NOMO-1 treated with dmso at 0.1 percent for 144 hours (cell line): ENCODE measurements at regions not wholly inside any gene's neighbourhood (a gene's known extent, or its start where the extent isn't known, plus 50 kb on each side); places are given as distances from the start of the nearest gene placed in this dataset.

Source experiments
- DNase-seq: peaks from one replicate; lab custom pipeline; 2025; ENCODE audit not compliant: unreplicated experiment; lab: John Stamatoyannopoulos, UW

DNA sequence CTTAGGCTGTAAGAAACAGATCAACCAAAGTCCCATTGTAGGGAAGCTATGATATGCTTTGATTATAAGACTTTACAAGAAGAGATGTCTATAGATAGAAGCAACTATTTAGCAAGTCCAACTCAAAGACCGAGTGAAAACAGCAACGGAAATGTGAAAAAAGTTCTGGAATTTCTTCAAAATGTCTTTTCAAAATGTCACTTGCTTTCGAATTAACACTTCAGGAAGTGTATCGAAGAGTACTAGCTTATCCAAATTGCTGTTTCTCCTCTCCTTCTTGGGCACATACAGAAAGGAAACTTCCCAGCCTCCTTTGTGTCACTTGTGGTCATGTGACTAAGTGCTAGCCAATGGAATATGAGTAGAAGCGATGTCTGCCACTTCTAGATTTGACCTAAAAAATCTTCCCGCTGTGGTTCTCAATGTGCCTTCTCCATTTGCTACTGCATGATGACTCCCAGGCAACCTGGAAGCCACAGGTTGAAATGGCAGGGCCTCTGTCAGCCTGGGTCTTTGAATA, 89.9 kb downstream of the TSEN15 start:
- DNase-seq, result no peak

DNA sequence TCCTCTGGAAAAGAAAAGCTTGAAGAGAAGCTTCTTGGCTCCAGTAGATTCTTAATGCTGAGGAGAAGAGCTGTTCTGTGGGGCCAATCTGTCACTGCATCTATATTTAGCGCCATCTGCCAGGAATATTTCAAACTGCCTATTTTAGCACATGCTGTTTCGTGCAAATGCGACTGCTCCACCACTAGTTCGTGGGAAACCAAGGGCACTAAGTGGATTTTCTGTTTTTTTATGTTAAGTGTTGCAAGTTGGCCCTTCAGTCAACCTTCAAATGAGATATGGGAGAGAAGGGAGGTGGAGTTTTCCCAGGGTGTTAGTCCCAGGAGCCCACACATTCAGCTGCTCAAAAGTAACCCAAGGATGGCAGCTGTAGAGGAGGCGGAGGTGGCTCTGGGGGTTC, 91.9 kb downstream of the TSEN15 start:
- DNase-seq, result no peak

DNA sequence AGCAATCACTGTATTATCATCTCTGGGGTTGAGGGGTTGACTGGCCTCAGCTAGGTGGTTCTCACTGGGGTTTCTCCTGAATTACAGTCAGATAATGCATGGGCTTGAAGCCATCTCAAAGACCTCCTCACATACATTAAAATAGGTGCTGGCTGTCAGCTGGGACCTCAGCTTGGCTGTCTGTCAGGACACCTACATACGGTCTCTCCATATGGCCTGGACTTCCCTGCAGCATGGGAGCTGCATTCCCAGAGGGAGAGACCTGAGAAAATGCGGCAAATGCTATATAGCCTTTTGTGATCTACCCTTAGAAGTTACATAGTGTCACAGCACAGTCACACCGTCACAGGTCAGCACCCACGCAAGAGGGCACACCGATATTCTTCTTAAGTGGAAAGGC, 93.6 kb downstream of the TSEN15 start:
- no peak for DNase-seq

DNA sequence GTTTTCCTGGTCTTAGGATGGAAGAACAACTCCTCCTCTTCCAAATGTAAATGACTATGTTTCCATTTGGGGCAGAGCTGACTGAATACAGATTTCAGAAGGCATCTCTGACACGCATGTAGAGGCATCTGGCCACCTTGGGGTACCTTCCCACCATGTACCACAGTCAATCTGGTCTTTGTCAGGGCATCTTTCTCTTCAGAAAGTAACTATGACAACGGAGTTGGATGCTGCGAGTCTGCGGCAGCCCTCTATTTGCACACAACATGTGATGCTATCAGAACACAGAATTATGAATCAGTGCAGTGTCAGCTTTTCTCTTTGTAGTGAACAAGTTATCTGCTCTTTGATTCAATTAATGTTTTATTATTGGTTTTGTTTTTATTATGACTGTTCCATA, 94.7 kb downstream of the TSEN15 start:
- no peak for DNase-seq

DNA sequence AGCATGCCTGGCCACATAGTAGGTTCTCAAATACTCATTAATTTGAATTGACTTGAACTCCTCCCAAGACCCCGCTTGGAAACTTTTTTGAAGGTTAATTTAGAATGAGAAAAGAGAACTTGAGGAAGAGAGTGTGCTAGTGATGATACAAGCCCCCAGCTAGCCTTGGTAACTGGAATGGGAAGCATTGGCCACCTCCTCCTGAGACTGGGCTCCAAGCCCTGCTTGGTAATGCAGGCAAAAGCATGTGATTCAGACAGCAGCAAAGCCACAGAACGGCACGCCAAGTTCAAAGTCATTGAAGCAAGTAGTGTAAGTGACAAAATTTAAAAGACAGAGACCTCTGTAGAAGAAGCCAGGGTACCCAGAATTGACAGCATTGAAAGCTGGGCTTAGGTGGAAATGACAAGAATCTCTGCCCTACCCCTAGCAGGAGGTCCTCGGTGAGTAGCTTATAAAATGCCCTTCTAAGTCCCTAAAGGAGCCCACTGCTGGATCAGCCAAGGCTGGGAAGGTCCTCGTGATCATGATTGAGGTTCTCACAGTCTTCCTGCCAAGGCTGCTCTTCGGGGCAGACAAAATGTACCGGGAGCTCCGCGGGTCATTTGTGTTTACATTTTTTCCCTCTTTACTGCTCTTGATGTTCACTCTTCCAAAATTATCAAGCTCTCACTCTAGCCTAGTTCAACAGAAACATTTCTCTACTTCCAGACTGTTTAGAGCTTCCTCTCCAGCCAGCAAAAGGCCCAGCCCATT, 99.4 kb downstream of the TSEN15 start:
- DNase-seq, result no peak

DNA sequence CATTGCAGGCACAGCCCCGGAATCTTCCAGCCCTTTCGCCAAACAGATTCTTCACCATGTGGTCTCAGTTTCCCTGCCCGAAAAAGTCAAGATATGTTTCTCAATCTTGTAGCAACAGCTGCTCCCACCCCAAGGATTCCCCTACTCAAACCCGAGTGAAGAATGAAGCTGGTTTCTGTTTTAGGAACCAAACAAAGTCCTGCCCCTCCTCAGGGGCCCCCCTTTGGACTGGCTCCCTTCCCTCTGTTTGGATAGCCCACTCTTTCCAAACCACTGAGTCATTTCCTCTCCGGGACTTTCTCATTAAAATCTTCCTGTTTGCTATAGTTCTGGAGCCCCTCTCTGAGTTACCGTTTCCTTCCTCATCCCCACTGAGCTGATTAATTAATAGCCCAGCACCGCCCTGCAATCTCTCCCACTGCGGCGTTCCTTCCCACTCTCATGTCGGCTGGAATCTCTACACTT, 100.9 kb downstream of the TSEN15 start:
- DNase-seq, result peak; percentile 16

DNA sequence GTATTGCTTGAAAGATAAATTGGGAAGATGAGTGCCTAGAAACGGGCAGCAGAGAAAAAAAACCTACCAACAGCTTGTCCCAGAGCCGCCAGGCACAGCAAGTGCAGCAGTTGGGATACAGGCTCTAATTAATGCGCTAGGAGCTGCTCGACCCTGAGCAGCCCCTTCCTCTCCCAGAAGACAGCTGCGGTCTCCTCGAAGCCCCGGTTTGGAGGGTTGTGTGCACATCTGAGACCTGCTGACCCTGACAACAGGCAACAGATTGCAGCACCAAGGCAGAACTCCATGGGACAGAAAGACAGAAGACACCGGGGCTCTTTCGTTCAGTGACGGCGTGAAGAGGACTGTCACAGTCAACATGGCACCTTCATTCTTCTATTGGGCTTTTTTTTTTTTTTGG, 101.4 kb downstream of the TSEN15 start:
- DNase-seq, result no peak

DNA sequence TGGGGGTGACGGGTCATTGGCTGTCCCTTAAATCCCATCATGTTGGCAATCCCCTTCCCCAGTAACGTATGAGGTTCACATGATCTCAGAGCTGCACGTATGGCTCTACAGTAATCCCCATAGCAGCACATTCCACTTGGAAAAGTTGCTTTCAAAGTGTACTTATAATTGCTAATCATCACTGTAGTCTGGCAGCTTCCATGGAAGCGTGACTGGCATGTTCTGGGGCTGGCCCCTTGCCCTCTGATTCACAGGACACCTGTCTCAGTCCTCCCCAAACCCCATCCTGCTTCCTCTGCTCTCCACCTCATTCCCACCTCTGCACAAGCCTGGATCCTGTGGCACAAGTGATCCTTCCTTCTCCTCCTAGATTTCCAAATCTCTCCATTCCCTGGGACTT, 102.2 kb downstream of the TSEN15 start:
- no peak for DNase-seq

DNA sequence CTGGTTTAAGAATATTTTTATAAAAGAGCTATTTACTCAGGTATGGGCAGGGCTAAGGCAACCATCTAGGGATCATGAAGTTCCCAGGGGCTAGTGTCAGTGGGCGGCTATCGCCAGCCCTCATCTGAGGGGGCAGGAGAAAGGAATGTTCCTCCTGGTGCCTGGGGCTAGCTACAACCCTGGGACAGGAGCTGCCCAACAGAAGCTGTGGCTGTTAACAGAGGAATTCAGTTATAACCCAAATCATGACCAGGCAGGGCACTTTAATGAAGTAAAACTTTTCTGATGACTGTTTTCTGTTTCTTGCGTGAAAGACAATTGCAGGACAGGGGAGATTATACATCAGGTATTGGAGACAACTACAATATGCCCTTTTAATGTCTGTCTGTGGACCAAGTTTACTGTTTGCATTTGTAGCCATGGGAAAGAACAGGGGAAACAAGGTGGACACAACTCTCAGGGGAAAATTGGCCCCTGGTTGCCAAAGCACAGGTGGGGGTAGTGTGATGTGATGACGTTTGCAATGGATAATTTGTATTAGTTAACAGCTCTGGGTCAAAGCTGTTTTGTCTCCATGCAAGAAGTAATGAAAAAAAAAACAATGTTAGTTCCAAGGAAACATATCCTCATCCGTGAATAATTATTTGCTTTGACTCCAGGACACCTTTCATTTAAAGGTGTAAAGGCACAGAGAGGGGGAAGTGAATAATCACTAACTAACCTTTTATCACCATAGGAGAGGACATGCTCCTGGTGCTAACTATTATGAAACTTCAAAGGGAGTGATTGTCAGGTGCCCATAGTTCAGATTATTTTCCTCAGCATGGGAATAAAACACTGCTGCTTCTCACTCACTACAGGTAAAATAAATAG, 105.2 kb downstream of the TSEN15 start:
- no peak for DNase-seq

DNA sequence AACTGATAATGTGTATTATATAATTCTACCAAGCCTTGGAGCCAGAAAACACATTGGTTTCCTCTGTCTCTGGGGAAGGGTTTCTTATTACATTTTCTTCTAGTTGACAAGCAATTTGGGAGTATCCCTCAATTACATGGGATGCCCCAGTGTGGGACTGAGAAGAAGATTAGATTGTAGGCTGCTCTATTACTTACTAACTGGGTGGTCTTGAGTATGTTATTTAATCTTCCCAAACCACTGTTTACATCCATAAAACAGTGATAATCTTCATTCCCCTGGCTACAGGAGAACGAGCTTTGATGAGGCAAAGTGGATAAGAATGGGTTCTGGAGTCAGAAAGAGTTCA, 105.8 kb downstream of the TSEN15 start:
- DNase-seq, result no peak

DNA sequence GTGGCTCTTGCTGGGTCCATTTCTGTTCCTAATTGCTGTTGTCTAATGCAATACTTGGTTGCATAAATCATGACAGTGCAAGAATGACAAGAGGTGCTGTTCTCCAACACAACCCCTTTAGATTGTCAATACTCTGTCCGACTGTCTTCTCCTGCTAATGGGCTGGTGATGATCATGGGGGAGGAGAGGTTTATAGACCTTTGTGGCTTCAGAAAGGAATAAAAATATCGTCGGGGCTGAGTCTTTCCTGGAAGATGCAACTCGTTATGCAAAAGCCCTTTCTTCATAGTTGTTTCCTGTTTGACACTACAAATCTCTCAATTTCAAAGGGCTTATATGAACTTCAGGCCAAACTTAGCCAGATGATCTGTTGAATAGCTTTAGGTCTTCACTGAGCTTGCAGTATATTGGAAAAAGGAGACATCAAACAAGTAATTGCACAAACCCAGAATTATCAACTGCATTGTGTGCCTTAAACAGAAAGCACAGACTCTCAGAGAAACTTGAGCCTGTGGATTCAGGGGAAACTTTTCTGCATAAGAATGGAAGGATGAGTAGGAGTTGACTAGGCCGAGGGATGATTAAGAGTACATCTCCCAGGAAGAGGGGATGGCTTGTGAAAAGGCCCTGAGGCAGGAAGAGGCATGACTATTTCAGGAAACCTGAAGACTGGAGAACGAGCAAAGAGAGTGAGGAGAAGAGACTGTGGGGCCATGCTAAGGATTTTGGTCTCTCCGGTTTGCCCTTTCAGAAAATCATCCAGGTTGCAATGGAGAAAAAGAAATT, 107.6 kb downstream of the TSEN15 start:
- DNase-seq, result peak; percentile 79

DNA sequence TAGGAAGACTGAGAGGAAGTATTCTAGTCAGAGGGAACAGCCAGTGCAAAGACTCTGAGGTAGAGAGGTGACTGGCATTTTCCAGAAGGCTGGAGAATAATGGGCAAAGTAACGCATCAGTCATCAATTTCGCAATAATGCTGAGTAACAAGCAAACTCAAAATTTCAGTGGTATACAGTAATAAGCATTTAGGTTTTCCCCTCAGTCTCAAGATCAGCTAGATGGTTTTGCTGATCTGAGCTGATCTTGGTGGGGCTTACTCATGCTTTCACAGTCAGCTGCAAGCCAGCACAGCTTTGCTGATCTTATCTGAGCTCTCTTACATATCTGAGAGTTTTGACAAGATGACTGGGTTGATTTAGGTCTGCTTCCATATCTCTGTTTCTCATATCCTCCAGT, 108.7 kb downstream of the TSEN15 start:
- DNase-seq, result no peak

DNA sequence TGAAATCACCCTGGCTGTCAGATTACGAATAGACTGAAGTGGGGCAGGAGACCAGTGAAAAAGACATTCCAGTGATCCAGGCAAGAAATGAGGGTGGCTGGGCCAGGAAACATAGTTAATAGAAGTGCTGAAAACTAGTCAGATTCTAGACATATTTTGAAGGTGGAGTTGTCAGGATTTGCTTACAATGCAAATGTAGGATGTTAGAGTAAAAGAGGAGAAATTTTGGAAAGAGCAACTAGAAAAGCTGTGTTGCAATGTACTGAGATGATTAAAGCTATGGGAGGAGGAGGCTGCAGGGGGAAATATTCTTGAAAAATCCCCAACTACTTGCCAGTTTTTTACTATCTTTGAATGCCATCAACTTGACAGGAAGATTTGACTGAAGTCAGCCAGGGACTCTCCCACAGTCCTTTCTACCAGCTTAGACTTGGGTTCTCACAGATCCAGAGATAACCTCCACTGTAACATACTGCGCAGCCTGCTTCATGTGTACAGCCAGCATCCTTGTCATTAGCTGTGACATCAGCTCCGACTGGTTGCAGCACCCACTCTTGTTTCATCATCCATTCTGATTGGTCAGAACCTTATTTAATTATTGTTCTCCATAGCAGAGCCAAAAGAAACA, 109.7 kb downstream of the TSEN15 start:
- DNase-seq, result no peak

DNA sequence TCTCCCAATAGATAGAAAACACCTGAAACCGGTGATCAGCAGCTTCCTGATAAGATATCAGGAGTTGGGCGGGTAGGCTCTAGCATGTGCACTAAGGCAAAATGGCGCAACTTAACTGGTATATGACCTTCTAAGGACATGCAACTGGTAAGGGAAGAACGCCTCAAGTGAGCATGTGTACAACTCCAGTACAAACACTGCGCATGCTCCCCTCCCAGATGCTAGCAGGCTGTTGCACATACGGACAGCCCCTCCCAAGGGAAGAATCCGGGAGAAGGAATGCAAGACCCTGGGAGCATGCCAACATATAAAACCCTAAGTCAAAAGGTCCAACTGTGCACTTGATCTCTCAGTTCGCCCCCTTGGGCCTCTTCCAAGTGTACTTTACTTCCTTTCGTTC, 110.8 kb downstream of the TSEN15 start:
- no peak for DNase-seq

DNA sequence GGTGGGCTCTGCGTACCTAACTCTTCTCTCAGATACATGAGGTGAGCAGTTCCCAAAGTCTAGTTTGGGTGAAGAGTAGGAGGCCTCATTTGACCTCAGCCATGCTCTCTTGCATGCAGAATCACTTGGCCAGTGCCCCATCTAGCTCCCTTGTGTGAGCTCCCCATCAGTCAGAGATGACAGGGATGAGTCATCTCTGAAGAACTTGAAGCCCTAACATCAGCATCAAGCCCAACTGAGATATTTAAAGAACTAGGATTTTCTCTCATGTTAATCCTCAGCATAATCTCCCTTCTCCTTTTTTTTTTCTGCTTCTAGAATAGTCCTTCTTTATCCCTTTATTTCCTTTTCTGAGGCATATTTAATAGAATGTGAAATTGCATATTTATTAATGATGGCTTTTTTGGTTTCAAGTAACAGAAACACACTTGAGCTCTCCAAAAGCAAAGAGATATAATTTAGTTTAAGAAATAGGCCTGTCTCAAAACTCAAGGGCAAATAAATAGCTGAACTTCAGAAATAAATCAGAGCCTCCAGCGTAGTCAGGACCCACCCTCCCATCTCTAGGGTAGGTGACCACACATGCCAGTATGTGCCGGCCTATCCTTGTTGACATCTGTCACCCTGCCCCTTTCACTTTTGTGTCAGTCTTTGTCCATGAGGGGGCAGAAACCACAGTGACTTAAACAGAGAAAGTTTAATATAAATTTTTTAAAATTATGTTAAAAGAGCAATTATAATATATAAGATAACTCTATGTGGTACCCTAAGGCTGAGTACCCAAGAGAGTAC, 112.3 kb downstream of the TSEN15 start:
- DNase-seq, result peak; percentile 51

DNA sequence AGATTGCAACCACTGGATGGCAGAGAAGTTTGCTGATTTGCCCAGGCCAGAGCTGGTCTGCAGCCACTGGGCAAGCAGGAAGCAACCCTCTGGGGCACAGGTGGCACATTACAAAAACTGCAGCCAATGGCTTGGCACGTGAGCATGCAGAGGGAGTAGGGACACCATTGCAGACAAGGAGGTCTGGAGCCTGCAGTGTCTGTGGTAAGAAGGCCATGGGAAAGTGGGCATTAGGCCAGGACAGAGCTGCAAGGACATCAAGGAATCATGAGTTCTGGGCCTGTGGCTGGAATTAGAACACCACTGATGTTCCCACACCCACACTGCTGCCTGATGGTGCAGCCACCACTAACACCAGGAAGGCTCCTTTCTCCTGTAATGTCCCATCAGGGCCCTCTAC, 113.0 kb downstream of the TSEN15 start:
- DNase-seq, result no peak

DNA sequence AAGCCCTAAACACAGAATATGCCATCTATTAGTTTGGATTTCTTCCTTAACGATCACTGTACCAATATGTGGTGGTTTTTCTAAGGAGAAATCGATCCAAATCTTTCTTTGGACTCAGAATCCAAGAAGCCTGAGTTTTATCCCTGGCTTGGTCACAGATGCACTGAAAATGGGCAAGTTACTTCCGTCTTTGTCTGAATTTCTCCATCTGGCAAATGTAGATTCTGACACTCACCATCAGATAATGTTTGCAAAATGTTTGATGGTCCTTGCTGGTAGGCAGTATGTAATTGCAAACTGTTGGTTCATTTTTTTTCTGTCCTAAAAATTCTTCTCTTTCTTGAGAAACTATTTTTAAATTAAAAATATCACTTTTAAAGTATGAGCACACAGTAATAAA, 115.0 kb downstream of the TSEN15 start:
- DNase-seq, result no peak

DNA sequence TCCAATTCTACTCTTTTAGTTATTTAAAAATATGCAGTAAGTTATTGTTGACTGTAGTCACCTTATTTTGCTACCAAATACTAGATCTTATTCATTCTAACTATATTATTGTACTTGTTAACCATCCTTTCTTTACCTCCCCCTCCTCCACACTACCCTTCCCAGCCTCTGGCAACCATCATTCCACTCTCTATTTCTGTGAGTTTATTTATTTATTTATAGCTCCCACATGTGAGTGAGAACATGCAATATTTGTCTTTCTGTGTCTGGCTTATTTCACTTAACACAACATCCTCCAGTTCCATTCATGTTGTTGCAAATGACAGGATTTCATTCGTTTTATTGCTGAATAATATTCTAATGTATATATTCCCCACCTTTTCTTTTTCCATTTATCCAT, 115.8 kb downstream of the TSEN15 start:
- DNase-seq, result no peak

DNA sequence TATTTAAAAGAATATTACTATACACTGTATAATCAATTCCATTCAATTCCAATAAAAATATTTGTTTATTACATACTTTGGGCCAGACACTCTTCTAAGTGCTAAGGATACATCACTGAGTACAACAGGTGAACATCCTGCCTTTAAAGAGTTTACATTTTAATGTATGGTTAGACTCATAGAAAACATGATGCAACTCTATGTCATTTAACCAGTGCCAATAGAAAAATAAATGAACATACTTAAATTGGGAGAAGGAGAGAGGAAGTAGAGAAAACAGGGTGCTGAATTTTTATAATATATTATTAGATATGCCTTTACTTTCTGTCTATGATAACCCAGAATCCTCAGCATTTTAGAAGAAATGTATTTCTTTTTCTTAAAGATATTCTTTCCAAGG, 119.2 kb downstream of the TSEN15 start:
- DNase-seq, result no peak

DNA sequence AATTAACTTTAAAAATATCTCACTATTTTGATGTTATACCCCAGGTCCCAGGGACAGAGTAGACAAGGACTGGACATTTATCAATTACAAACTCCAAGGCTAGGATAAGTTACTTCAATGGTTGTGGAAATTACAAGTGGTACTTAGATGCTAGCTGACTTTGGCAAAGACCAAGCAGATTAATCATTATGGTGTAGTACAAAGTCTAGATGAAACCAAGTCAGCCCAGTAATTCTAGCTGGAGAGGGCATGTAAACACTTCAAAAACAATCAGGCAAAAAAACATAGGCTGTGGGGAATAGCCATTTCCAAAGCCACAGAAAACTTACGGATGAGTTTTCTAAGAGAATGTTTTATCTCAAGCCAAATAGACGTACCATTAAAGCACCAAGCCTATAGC, 124.5 kb downstream of the TSEN15 start:
- DNase-seq, result no peak
